WTC11 (cell line): ENCODE measurements at regions not wholly inside any gene's neighbourhood (a gene's known extent, or its start where the extent isn't known, plus 50 kb on each side); places are given as distances from the start of the nearest gene placed in this dataset.

Experiments used
- CTCF ChIP-seq: fragments of 200-600 bp; IDR thresholded peaks from 2 replicates; pipeline ENCODE4 v1.8.0; 2022; ENCODE audit warnings: antibody characterized with exemption
- NFE2L1 ChIP-seq: sonication (generic); formaldehyde crosslinking; IDR thresholded peaks from 2 replicates; pipeline ENCODE4 v1.8.1; 2023; ENCODE audit warnings: missing genetic modification reagents
- TF ChIP-seq, protein P1 (sequence below): sonication (generic); formaldehyde crosslinking; IDR thresholded peaks from 2 replicates; pipeline ENCODE4 v1.8.0; 2022; ENCODE audit warnings: mild to moderate bottlenecking, missing genetic modification reagents

GRCh38 chr12:107231303-107231702 is 138.0 kb upstream of the CRY1 start:
- TF ChIP-seq CTCF: no peak
- TF ChIP-seq, protein P1, sequence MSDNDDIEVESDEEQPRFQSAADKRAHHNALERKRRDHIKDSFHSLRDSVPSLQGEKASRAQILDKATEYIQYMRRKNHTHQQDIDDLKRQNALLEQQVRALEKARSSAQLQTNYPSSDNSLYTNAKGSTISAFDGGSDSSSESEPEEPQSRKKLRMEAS (CRISPR knock-in tag): no peak
- TF ChIP-seq NFE2L1 (CRISPR knock-in tag): no peak
